GM19328 (cell line): ENCODE measurements at regions not wholly inside any gene's neighbourhood (a gene's known extent, or its start where the extent isn't known, plus 50 kb on each side); places are given as distances from the start of the nearest gene placed in this dataset.
A peak's percentile ranks its signal among the peaks of the same experiment; 100 is the strongest.

ENCODE experiments used
- ATAC-seq: cut with Tn5 transposase; IDR thresholded peaks from one replicate; pipeline ENCODE4 v1.9.1; 2021; ENCODE audit warnings: mild to moderate bottlenecking, moderate library complexity; ENCODE audit not compliant: unreplicated experiment

GRCh38 chr9:68644831-68645230 lies 60.2 kb upstream of the PIP5K1B start:
- no peak for ATAC-seq

- no peak for ATAC-seq
These were observed 56.9 kb upstream of the PIP5K1B start for GRCh38 chr9:68648164-68648563.

GRCh38 chr9:68648971-68649370 lies 56.1 kb upstream of the PIP5K1B start:
- ATAC-seq: no peak

- no peak for ATAC-seq
These were observed 53.7 kb upstream of the PIP5K1B start for GRCh38 chr9:68651280-68651893.

- ATAC-seq: peak; percentile 57
These were observed 51.9 kb upstream of the PIP5K1B start for GRCh38 chr9:68653141-68653595.

GRCh38 chr9:68654075-68654474 lies 51.0 kb upstream of the PIP5K1B start:
- no peak for ATAC-seq
